AG04449 (cell line): ENCODE measurements at regions not wholly inside any gene's neighbourhood (a gene's known extent, or its start where the extent isn't known, plus 50 kb on each side); places are given as distances from the start of the nearest gene placed in this dataset.

ENCODE experiments used
- CTCF ChIA-PET: fragments of 350-600 bp; formaldehyde crosslinking; extraction: SDS; loops from one replicate; lab custom pipeline; 2021; ENCODE audit warnings: antibody characterized with exemption; lab: Yijun Ruan, JAX
- POLR2A ChIA-PET: fragments of 400-600, 350-600 bp; formaldehyde crosslinking; extraction: SDS; loops from one replicate; lab custom pipeline; 2020; ENCODE audit warnings: antibody characterized with exemption, inconsistent platforms; lab: Yijun Ruan, JAX
- DNase-seq: peaks from one replicate; pipeline ENCODE4 v3.0.0-alpha.2; 2010; ENCODE audit warnings: low read depth, low spot score
- H3K4me3 ChIP-seq: 2 replicates; pipeline ENCODE4 v1.5.1; 2011; ENCODE audit warnings: low read depth, mild to moderate bottlenecking, control low read depth, low read length
- TF ChIP-seq, protein P1 (sequence below): IDR thresholded peaks from one replicate; pipeline ENCODE4 v1.5.1; 2011; ENCODE audit warnings: mild to moderate bottlenecking, moderate library complexity, low read length, control low read depth, inconsistent platforms; ENCODE audit not compliant: insufficient read depth; ENCODE audit errors: missing control alignments

DNA sequence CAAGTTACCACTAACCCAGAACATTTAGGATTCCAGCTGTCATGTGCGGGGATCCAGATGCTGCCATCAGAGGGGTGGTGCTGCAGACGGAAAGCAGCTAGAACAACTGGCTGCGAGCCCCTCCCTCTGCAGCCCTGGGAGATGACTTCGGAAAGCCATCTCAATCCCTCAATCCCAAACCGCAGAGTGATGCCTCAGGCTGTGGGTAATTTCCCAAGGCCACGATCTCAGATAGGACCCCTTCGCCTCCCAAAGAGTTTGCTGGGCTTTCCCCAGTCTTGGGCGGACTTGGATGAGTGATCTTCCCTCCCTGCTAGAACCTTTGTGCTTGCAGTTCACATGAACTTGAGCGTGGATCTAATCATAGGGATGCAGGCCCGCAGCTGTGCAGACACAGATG is 71.3 kb upstream of the EN2 start:
- POLR2A ChIA-PET, result no interaction called here
- TF ChIP-seq, protein P1, sequence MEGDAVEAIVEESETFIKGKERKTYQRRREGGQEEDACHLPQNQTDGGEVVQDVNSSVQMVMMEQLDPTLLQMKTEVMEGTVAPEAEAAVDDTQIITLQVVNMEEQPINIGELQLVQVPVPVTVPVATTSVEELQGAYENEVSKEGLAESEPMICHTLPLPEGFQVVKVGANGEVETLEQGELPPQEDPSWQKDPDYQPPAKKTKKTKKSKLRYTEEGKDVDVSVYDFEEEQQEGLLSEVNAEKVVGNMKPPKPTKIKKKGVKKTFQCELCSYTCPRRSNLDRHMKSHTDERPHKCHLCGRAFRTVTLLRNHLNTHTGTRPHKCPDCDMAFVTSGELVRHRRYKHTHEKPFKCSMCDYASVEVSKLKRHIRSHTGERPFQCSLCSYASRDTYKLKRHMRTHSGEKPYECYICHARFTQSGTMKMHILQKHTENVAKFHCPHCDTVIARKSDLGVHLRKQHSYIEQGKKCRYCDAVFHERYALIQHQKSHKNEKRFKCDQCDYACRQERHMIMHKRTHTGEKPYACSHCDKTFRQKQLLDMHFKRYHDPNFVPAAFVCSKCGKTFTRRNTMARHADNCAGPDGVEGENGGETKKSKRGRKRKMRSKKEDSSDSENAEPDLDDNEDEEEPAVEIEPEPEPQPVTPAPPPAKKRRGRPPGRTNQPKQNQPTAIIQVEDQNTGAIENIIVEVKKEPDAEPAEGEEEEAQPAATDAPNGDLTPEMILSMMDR, result no peak
- CTCF ChIA-PET, result no interaction called here

DNA sequence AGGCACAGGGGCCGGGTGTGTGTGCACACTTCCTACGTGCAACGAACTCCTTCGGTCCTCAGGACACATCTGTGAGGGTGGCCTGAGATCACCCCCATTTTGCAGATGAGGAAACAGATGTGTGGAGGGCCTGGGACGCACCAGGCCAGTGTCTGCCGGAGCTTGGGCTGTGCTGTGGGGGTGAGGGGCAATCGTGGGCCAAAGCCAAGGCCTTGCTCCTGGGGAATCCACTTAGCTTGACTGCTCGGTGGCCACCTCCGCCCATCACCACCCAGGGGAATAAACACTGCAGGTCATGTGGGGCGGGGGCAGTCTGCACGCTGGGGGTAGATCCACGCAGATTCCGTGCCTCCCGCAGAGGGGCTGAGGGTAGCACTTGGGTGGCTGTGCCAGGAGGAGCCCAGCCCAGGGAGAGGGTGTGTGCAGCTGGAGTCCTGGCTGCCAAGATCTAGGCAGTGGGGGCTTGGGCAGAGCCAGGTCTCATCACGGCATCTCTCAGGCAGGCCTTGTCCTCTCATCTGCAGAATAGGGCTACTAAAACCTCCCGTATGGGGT is 70.8 kb upstream of the EN2 start:
- TF ChIP-seq, protein P1, result no peak
- DNase-seq, result no peak
- ChIA-PET CTCF (no interaction called here), POLR2A (no interaction called here)
- H3K4me3 ChIP-seq, result no peak overlapping the region

More for the DNA sequence above, 71.3 kb upstream of the EN2 start:
- no peak overlapping the region for H3K4me3 ChIP-seq
- DNase-seq, result no peak

DNA sequence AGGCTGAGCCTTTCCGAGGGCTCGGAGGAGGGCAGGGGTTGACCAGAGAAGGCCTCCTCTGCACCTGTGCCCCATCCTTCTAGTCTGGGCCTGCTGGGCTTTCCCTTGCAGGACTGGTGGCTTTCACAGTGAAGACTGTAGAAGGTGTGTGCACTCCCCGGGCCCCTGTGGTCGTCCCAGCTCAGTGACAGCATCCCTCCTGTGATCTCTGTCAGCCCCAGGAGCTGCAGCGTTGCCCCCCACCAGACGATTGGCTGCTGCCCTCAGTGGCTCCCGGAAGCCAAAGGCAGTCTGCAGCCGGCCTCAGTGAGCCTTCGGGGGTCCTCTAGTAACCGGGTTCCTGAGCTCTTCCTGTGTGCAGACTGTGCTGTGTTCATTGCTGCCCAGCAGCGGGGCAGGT is 69.4 kb upstream of the EN2 start:
- TF ChIP-seq, protein P1, result no peak
- DNase-seq, result no peak
- H3K4me3 ChIP-seq, result no peak overlapping the region
- ChIA-PET CTCF (no interaction called here), POLR2A (no interaction called here)

DNA sequence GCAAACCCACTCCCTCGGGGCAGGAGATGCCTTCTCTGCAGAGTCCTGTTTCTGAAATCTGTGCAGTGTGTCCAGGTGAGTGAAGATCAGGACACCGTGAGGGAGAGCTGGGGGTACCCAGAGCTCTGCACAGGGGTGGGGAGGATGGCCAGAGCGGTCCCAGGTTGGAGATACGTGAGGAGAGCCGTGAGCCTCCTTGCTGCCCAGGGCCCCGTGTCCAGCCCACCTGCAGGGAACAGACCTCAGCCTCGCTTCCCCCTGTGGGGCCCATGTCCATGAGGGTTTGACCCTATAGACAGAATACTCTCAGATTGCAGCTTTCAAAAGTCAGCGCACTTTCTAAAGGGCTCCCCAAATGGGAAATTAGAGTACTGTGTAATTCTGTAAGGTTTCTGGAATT is 66.5 kb upstream of the EN2 start:
- TF ChIP-seq, protein P1, result no peak
- ChIA-PET CTCF (interaction anchor here (0.7 kb wide), 1 partner anchor 11 kb away, joined by 4 read pairs; no protein-coding TSS in a partner anchor), POLR2A (no interaction called here)
- H3K4me3 ChIP-seq, result no peak overlapping the region
- no peak for DNase-seq

DNA sequence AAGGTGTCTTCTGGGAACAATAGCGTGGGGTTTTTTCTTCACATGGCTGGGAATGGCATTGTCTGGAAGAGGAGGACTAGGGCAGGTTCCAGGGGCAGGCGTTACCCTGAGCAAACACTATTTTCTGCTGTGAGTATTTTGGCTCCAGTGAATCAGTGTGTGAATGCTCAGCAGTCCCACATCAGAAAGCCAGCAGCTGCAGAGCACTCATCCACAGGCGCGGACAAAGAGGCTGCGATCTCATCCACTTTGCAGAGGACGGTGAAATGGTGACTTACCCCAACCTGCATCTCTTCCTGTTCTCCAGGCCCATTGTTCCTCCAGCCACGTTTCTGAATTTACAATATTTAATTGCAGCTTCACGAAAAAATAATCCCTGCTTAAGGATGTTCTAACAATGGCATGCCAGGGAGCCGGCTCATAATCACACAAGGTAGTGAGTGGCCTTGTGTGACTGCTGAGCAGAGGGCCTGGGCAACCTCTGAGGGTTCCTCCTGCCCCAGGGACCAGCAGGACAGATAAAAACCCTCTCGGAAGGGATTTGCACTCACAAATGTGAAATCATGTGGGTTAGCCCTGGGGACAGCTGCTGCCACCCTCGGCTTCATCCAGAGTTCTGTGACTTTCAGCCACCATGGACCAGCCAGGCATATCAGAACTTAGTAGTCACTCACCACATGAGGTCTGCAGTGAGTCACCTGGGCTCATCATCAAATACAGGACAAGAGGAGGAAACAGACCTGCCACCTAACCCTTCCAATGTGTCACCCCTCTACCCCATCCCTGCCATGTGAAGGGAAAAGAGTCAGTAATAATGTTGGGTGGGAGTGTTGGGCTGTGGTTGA is 65.0 kb upstream of the EN2 start:
- no peak overlapping the region for H3K4me3 ChIP-seq
- ChIA-PET POLR2A (no interaction called here), CTCF (no interaction called here)
- no peak for DNase-seq
- TF ChIP-seq, protein P1, result no peak

DNA sequence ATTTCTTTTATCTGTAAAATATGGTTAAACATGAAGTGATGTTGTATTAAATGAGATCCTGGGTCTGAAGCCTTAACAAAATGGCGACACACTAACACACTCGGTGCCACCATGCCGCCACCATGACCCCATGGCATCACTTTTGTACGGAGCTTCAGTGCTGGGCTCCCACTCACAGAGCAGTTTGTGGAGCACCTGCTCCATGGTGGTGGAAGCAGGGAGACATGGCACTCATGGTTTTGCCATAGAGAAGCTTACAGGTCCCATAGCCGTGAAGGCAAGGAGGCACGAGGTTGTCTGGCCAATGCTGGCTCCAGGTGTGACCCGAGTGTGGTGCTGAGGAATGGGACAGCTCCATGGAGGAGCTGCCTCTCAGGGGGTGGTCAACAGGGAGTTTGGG is 63.5 kb upstream of the EN2 start:
- CTCF ChIA-PET, result no interaction called here

More for the DNA sequence above, 63.5 kb upstream of the EN2 start:
- H3K4me3 ChIP-seq, result no peak overlapping the region
- POLR2A ChIA-PET, result no interaction called here
- TF ChIP-seq, protein P1, result no peak
- no peak for DNase-seq
